AG04450 (cell line): ENCODE measurements at regions not wholly inside any gene's neighbourhood (a gene's known extent, or its start where the extent isn't known, plus 50 kb on each side); places are given as distances from the start of the nearest gene placed in this dataset.
"Not testable (repeated sequence)": the region's sequence is repeated elsewhere in the genome, so short reads cannot be mapped to it uniquely, and the experiment has no call there.

Experiments
- CTCF ChIA-PET: fragments of 300-600, 350-600 bp; formaldehyde crosslinking; extraction: SDS; loops from one replicate; lab custom pipeline; 2022; ENCODE audit warnings: antibody characterized with exemption, inconsistent platforms; lab: Charles Lee
- POLR2A ChIA-PET: fragments of 350-600 bp; formaldehyde crosslinking; extraction: SDS; loops from one replicate; lab custom pipeline; 2021; ENCODE audit warnings: antibody characterized with exemption, inconsistent platforms; lab: Yijun Ruan, JAX
- DNase-seq: peaks from one replicate; pipeline ENCODE4 v3.0.0-alpha.2; 2011; ENCODE audit warnings: low read depth, low spot score
- H3K27ac ChIP-seq: one replicate; pipeline ENCODE4 v1.5.1; 2012; ENCODE audit warnings: low read depth, low read length, control low read depth
- H3K27me3 ChIP-seq: one replicate; pipeline ENCODE4 v1.6.0; 2012; ENCODE audit warnings: low read length; ENCODE audit not compliant: control insufficient read depth, insufficient read depth
- H3K4me3 ChIP-seq: 2 replicates; pipeline ENCODE4 v1.5.1; 2011; ENCODE audit warnings: mild to moderate bottlenecking, low read depth, low read length, control low read depth
- H3K9me3 ChIP-seq: 2 replicates; pipeline ENCODE4 v1.5.1; 2012; ENCODE audit warnings: low read length; ENCODE audit not compliant: control insufficient read depth, insufficient read depth
- CTCF ChIP-seq: IDR thresholded peaks from 2 replicates; pipeline ENCODE4 v1.5.1; 2011; ENCODE audit warnings: low read depth, low read length, control low read depth, inconsistent platforms

- no peak for TF ChIP-seq CTCF
- H3K27ac ChIP-seq = no peak overlapping the region
- CTCF ChIA-PET = no interaction called here
- POLR2A ChIA-PET = no interaction called here
- no peaks in the 10 kb centered on the region for H3K27me3 ChIP-seq
- no peak for DNase-seq
- peaks cover 2% of the 10 kb centered on the region; the same call in 1 of the 2 replicates for H3K9me3 ChIP-seq
- no peak overlapping the region for H3K4me3 ChIP-seq
Measured at GRCh38 chr1:105088166-105088565, 1338.5 kb downstream of the AMY1C start.

GRCh38 chr1:105093893-105094292 is 1344.2 kb downstream of the AMY1C start:
- H3K27ac ChIP-seq, CTCF ChIA-PET, POLR2A ChIA-PET, H3K9me3 ChIP-seq, DNase-seq, H3K27me3 ChIP-seq, H3K4me3 ChIP-seq: not testable (repeated sequence)

GRCh38 chr1:105100102-105100501 is 1350.4 kb downstream of the AMY1C start:
- ChIA-PET CTCF (no interaction called here), POLR2A (no interaction called here)
- no peak for DNase-seq
- Histone ChIP-seq H3K9me3 (peaks cover 3% of the 10 kb centered on the region; the same call in 1 of the 2 replicates), H3K4me3 (no peak overlapping the region), H3K27ac (no peak overlapping the region), H3K27me3 (no peaks in the 10 kb centered on the region)
- TF ChIP-seq CTCF = no peak

GRCh38 chr1:105101261-105101660 is 1351.6 kb downstream of the AMY1C start:
- H3K27ac ChIP-seq = no peak overlapping the region
- H3K4me3 ChIP-seq = no peak overlapping the region
- ChIA-PET CTCF (no interaction called here), POLR2A (no interaction called here)
- TF ChIP-seq CTCF = no peak
- H3K27me3 ChIP-seq = no peaks in the 10 kb centered on the region
- peaks cover 3% of the 10 kb centered on the region; the same call in 1 of the 2 replicates for H3K9me3 ChIP-seq
- no peak for DNase-seq

- POLR2A ChIA-PET = no interaction called here
- DNase-seq = no peak
- Histone ChIP-seq H3K9me3 (peaks cover 3% of the 10 kb centered on the region; the same call in 1 of the 2 replicates), H3K4me3 (no peak overlapping the region), H3K27ac (no peak overlapping the region), H3K27me3 (no peaks in the 10 kb centered on the region)
- no peak for TF ChIP-seq CTCF
- CTCF ChIA-PET = no interaction called here
Measured at GRCh38 chr1:105102371-105102770, 1352.7 kb downstream of the AMY1C start.

GRCh38 chr1:105122041-105122440 is 1372.3 kb downstream of the AMY1C start:
- TF ChIP-seq CTCF = no peak
- ChIA-PET POLR2A (no interaction called here), CTCF (no interaction called here)
- Histone ChIP-seq H3K27me3 (no peaks in the 10 kb centered on the region), H3K27ac (no peak overlapping the region), H3K9me3 (peaks cover 14% of the 10 kb centered on the region), H3K4me3 (no peak overlapping the region)
- DNase-seq = no peak
